ENCODE measurements at regions not wholly inside any gene's neighbourhood (a gene's known extent, or its start where the extent isn't known, plus 50 kb on each side); places are given as distances from the start of the nearest gene placed in this dataset.
"Not testable (repeated sequence)": the region's sequence is repeated elsewhere in the genome, so short reads cannot be mapped to it uniquely, and the experiment has no call there.

DNA sequence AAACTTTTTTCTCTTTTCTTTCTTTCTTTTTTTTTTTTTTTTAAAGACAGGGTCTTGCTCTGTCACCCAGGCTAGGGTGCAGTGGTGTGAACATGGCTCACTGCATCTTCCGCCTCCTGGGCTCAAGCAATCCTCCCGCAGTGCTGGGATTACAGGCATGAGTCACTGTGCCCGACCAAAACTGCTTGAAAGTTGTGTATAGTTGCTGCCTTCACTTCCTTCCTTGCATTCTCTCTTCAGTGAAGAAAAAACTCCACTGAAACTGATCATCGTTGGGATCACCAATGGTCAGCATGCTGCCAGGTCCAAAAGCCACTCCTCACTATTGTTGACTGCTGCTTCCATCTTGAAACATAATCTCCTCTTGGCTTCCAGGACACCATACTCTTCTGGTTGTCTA lies 66.6 kb upstream of the CTNNA1 start:
- Histone ChIP-seq H3K4me2 (ENCODE audit: insufficient read depth, low read length) (no peak overlapping the region), H3K79me2 (ENCODE audit: insufficient read depth, low read length) (no peaks in the 10 kb centered on the region), H3K36me3 (ENCODE audit: insufficient read depth, low read length) (no peaks in the 10 kb centered on the region), H3K4me3 (ENCODE audit: low read depth in 1 of 2, low read length in 2 of 2) (no peak overlapping the region), H3K9ac (ENCODE audit: low read depth, low read length) (no peak overlapping the region), H3K4me1 (ENCODE audit: insufficient read depth, low read length) (no peaks in the 10 kb centered on the region), H3K27ac (ENCODE audit: low read length) (no peak overlapping the region), H2AFZ (ENCODE audit: low read depth, low read length) (no peak overlapping the region), H4K20me1 (ENCODE audit: insufficient read depth, low read length) (no peaks in the 10 kb centered on the region), H3K27me3 (ENCODE audit: insufficient read depth, low read length, poor library complexity) (no peaks in the 10 kb centered on the region), H3K9me3 (ENCODE audit: insufficient read depth, low read length, severe bottlenecking) (peaks cover 4% of the 10 kb centered on the region)
- DNase-seq (no peak), ATAC-seq (ENCODE audit: insufficient read depth, low read depth) (no peak)
- TF ChIP-seq, protein P1, sequence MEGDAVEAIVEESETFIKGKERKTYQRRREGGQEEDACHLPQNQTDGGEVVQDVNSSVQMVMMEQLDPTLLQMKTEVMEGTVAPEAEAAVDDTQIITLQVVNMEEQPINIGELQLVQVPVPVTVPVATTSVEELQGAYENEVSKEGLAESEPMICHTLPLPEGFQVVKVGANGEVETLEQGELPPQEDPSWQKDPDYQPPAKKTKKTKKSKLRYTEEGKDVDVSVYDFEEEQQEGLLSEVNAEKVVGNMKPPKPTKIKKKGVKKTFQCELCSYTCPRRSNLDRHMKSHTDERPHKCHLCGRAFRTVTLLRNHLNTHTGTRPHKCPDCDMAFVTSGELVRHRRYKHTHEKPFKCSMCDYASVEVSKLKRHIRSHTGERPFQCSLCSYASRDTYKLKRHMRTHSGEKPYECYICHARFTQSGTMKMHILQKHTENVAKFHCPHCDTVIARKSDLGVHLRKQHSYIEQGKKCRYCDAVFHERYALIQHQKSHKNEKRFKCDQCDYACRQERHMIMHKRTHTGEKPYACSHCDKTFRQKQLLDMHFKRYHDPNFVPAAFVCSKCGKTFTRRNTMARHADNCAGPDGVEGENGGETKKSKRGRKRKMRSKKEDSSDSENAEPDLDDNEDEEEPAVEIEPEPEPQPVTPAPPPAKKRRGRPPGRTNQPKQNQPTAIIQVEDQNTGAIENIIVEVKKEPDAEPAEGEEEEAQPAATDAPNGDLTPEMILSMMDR (IDR thresholded peaks at IDR 0.05; ENCODE audit: borderline replicate concordance, extremely low read depth, low read length, poor library complexity, severe bottlenecking), result no peak

DNA sequence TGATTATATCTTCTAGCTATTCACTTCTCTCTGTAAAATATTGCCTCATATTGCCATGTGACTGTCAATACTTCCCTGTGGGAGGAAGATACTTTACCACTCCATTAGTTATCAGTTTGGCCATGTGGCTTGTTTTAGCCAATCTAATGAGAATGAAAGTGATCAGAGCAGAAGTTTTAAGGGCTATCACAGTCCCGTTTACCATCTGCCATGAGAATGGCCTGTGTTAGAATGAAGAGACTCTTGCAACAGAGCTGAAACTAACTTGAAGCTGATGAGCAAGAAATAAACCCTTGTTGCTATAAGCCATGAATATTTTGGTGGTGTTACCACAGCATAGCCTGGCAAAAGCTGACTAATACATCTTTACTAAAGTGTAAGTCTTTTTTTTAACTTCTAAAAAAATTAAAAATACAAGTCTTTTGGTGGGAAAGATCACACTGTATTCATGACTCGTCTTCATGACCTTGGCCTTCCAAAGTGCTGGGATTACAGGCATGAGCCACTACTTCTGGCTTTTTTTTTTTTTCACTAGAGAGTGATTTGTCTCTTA lies 68.0 kb upstream of the CTNNA1 start:
- peaks cover 4% of the 10 kb centered on the region for H3K9me3 ChIP-seq (ENCODE audit: insufficient read depth, low read length, severe bottlenecking)
- TF ChIP-seq EZH2 (IDR thresholded peaks at IDR 0.05; ENCODE audit: borderline replicate concordance, low read depth, low read length, severe bottlenecking), result no peak
- TF ChIP-seq, protein P1 (IDR thresholded peaks at IDR 0.05; ENCODE audit: borderline replicate concordance, extremely low read depth, low read length, poor library complexity, severe bottlenecking), result no peak
- no peaks in the 10 kb centered on the region for H3K36me3 ChIP-seq (ENCODE audit: insufficient read depth, low read length)
- H3K27ac ChIP-seq (ENCODE audit: low read length), result no peak overlapping the region
- no peak overlapping the region for H3K4me3 ChIP-seq (ENCODE audit: low read depth in 1 of 2, low read length in 2 of 2)
- no peak overlapping the region for H3K4me2 ChIP-seq (ENCODE audit: insufficient read depth, low read length)
- no peaks in the 10 kb centered on the region for H3K27me3 ChIP-seq (ENCODE audit: insufficient read depth, low read length, poor library complexity)
- DNase-seq, result no peak
- H4K20me1 ChIP-seq (ENCODE audit: insufficient read depth, low read length), result no peaks in the 10 kb centered on the region
- no peaks in the 10 kb centered on the region for H3K79me2 ChIP-seq (ENCODE audit: insufficient read depth, low read length)
- H3K4me1 ChIP-seq (ENCODE audit: insufficient read depth, low read length), result no peaks in the 10 kb centered on the region
- H2AFZ ChIP-seq (ENCODE audit: low read depth, low read length), result no peak overlapping the region
- H3K9ac ChIP-seq (ENCODE audit: low read depth, low read length), result no peak overlapping the region
- ATAC-seq (ENCODE audit: insufficient read depth, low read depth), result no peak

DNA sequence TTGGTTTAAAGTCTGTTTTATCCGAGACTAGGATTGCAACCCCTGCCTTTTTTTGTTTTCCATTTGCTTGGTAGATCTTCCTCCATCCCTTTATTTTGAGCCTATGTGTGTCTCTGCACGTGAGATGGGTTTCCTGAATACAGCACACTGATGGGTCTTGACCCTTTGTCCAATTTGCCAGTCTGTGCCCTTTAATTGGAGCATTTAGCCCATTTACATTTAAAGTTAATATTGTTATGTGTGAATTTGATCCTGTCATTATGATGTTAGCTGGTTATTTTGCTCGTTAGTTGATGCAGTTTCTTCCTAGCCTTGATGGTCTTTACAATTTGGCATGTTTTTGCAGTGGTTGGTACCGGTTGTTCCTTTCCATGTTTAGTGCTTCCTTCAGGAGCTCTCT lies 70.8 kb upstream of the CTNNA1 start:
- not testable (repeated sequence) for H3K36me3 ChIP-seq (ENCODE audit: insufficient read depth, low read length); H4K20me1 ChIP-seq (ENCODE audit: insufficient read depth, low read length); H3K27me3 ChIP-seq (ENCODE audit: insufficient read depth, low read length, poor library complexity); H3K79me2 ChIP-seq (ENCODE audit: insufficient read depth, low read length); H3K4me2 ChIP-seq (ENCODE audit: insufficient read depth, low read length); H3K4me3 ChIP-seq (ENCODE audit: low read depth in 1 of 2, low read length in 2 of 2); H3K4me1 ChIP-seq (ENCODE audit: insufficient read depth, low read length); H3K9me3 ChIP-seq (ENCODE audit: insufficient read depth, low read length, severe bottlenecking); DNase-seq; H2AFZ ChIP-seq (ENCODE audit: low read depth, low read length); H3K9ac ChIP-seq (ENCODE audit: low read depth, low read length); ATAC-seq (ENCODE audit: insufficient read depth, low read depth); H3K27ac ChIP-seq (ENCODE audit: low read length)

DNA sequence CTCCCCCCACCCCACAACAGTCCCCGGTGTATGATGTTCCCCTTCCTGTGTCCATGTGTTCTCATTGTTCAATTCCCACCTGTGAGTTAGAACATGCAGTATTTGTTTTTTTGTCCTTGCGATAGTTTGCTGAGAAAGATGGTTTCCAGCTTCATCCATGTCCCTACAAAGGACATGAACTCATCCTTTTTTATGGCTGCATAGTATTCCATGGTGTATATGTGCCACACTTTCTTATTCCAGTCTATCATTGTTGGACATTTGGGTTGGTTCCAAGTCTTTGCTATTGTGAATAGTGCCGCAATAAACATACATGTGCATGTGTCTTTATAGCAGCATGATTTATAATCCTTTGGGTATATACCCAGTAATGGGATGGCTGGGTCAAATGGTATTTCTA lies 74.4 kb upstream of the CTNNA1 start:
- not testable (repeated sequence) for H4K20me1 ChIP-seq (ENCODE audit: insufficient read depth, low read length); H3K4me3 ChIP-seq (ENCODE audit: low read depth in 1 of 2, low read length in 2 of 2); H3K27me3 ChIP-seq (ENCODE audit: insufficient read depth, low read length, poor library complexity); H2AFZ ChIP-seq (ENCODE audit: low read depth, low read length); H3K4me1 ChIP-seq (ENCODE audit: insufficient read depth, low read length); H3K79me2 ChIP-seq (ENCODE audit: insufficient read depth, low read length); H3K36me3 ChIP-seq (ENCODE audit: insufficient read depth, low read length); ATAC-seq (ENCODE audit: insufficient read depth, low read depth); DNase-seq; H3K4me2 ChIP-seq (ENCODE audit: insufficient read depth, low read length); H3K9me3 ChIP-seq (ENCODE audit: insufficient read depth, low read length, severe bottlenecking); H3K27ac ChIP-seq (ENCODE audit: low read length); H3K9ac ChIP-seq (ENCODE audit: low read depth, low read length)
